PC-3 (cell line): ENCODE measurements at regions not wholly inside any gene's neighbourhood (a gene's known extent, or its start where the extent isn't known, plus 50 kb on each side); places are given as distances from the start of the nearest gene placed in this dataset.

Experiments used
- EZH2 ChIP-seq: fragments of 300-600 bp; sonication (generic); IDR thresholded peaks from one replicate; pipeline ENCODE4 v1.6.1; 2017; ENCODE audit warnings: antibody characterized with exemption, mild to moderate bottlenecking, low read length; ENCODE audit not compliant: unreplicated experiment
- EZH2phosphoT487 ChIP-seq: fragments of 300-600 bp; sonication (generic); IDR thresholded peaks from 2 replicates; pipeline ENCODE4 v1.6.1; 2018; ENCODE audit warnings: mild to moderate bottlenecking, antibody characterized with exemption, low read length, borderline replicate concordance
- TF ChIP-seq, protein P1 (sequence below): fragments of 300-600 bp; sonication (generic); conservative IDR thresholded peaks from 2 replicates; pipeline ENCODE4 v1.5.1; 2017; ENCODE audit warnings: antibody characterized with exemption, low read depth, mild to moderate bottlenecking, low read length

DNA sequence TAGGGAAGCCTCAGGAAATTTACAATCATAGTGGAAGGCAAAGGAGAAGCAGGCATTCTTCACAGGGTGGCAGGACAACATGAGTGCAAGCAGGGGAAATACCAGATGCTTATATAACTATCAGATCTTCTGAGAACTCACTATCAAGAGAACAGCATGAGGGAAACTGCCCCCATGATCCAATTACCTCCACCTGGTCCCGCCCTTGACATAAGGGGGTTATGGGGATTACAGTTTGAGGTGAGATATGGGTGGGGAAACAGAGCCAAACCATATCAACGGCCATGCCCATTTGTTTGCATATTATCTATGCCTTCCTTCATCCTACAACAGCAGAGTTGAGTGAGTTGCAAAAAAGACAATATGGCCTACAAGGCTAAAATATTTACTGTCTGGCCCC, 140.2 kb upstream of the CCDC196 start:
- TF ChIP-seq, protein P1, sequence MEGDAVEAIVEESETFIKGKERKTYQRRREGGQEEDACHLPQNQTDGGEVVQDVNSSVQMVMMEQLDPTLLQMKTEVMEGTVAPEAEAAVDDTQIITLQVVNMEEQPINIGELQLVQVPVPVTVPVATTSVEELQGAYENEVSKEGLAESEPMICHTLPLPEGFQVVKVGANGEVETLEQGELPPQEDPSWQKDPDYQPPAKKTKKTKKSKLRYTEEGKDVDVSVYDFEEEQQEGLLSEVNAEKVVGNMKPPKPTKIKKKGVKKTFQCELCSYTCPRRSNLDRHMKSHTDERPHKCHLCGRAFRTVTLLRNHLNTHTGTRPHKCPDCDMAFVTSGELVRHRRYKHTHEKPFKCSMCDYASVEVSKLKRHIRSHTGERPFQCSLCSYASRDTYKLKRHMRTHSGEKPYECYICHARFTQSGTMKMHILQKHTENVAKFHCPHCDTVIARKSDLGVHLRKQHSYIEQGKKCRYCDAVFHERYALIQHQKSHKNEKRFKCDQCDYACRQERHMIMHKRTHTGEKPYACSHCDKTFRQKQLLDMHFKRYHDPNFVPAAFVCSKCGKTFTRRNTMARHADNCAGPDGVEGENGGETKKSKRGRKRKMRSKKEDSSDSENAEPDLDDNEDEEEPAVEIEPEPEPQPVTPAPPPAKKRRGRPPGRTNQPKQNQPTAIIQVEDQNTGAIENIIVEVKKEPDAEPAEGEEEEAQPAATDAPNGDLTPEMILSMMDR = no peak
- TF ChIP-seq EZH2phosphoT487 (no peak), EZH2 (no peak)
